GM13977 (cell line): ENCODE measurements at regions not wholly inside any gene's neighbourhood (a gene's known extent, or its start where the extent isn't known, plus 50 kb on each side); places are given as distances from the start of the nearest gene placed in this dataset.

ENCODE experiments used
- DNase-seq: peaks from one replicate; pipeline ENCODE4 v3.0.0; 2012; ENCODE audit warnings: low spot score
- CTCF ChIP-seq: IDR thresholded peaks from 2 replicates; pipeline ENCODE4 v1.5.1; 2012; ENCODE audit warnings: mild to moderate bottlenecking, control low read depth; ENCODE audit not compliant: insufficient read depth; ENCODE audit errors: extremely low read depth, missing control alignments
- in situ Hi-C: fragments of 300-500 bp; cut with MboI; formaldehyde crosslinking; loops from one replicate; pipeline ENCODE4 v1.12.0; 2022; ENCODE audit warnings: low sequenced_read_pairs, low pct_unique_long_range_greater_than_20kb, mixed read lengths, inconsistent platforms; ENCODE audit not compliant: unreplicated experiment

DNA sequence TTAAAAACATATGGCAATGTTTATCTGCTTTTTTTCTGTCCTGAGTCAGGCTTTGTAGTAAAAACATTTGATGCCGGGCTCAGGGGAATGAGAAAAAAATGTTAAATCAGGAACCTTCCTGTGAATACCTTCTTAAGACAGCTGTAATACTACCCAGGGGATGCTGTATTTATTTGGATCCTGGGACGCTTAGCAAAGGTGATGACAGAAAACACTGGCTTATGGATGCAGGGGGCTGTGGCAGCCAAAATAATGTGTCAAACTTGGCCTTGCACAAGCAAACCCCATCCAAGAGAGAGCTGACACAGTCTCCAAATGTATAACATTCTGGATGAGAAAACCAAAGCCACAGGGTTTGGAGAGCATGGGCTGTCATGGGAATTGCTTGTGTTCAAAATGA lies 438.2 kb upstream of the PROK2 start:
- in situ Hi-C loops = no loop called here
- no peak for DNase-seq
- no peak for TF ChIP-seq CTCF

DNA sequence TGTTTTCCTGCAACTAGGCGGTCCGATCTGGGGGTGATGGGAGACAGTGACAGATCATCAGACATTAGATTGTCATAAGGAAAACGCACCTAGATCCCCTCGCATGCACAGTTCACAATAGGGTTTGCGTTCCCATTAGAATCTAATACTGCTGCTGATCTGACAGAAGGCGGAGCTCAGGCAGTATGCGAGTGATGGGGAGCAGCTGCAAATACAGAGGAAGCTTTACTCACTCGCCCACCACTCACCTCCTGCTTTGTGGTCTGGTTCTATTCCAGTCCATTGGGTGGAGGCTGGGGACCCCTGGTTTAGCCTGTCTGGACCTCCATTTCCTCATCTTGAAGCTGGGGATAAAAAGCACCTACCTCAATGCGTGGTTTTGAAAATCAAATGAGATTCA lies 437.5 kb upstream of the PROK2 start:
- TF ChIP-seq CTCF = no peak
- no peak for DNase-seq
- in situ Hi-C loops = no loop called here

DNA sequence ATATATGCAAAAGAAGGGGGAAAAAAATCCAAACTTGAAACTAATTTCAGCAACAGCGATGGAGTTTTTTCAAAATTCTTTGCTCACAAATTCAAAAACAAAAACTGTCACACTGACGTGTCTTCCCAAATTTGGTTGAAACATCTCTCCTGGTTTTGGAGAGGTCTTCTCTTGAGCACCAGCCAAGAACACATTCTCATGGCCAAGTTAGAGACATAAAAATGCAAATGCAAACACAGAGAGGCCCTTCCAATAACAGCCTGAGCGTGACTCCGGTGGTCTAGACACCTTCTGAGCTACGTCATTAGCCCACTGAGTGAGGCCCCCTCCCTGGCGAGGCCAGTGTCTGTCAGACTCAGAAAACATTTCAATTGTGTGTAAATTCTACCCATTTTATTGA lies 436.0 kb upstream of the PROK2 start:
- DNase-seq = no peak
- in situ Hi-C loops = no loop called here
- TF ChIP-seq CTCF = no peak

DNA sequence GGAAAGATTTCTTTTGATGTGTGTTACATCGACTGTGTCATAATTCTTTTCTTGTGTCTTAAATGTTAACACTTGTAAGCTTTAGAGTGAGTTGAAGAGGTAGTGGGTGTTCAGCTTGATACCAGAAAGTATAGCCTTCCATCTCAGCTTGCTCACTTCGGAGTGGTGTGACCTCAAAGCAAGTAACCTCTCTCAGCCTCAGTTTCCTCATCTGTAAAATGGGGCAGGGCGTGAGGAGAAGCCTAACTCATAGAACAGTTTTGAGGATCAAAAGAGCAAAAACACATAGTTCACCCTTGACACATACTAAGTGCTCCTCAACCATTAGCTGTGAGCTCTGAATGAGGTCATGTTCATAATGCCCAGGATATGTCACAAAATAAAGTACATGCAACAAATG lies 434.8 kb upstream of the PROK2 start:
- DNase-seq = no peak
- in situ Hi-C loops = no loop called here
- no peak for TF ChIP-seq CTCF

GRCh38 chr3:72217570-72217969 lies 432.6 kb upstream of the PROK2 start:
- no peak for TF ChIP-seq CTCF
- in situ Hi-C loops = no loop called here
- DNase-seq = no peak

GRCh38 chr3:72214066-72214951 lies 429.4 kb upstream of the PROK2 start:
- TF ChIP-seq CTCF = no peak
- in situ Hi-C loops = no loop called here

More at GRCh38 chr3:72214066-72214951, 429.4 kb upstream of the PROK2 start:
- DNase-seq = no peak
